ENCODE measurements at regions not wholly inside any gene's neighbourhood (a gene's known extent, or its start where the extent isn't known, plus 50 kb on each side); places are given as distances from the start of the nearest gene placed in this dataset.

DNA sequence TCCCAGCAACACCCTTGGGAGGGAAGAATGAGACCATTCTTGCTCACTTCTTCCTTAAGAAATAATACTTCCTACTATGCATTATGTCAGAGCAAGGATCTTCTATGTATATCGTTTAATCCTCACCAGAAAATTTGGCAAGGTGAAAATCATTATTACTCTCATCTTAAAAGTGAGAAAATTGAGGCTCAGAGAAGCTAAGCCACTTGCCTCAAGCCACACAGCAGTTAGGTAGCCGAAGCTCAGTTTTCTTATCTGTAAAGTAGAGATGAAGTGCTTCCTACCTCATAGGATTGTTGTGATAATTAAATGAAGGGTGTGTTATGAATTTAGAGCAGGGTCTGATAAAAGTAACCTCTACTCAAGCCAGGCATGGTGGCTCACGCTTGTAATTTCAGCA lies 368.9 kb upstream of the ASIC2 start:
- TF ChIP-seq, protein P1, sequence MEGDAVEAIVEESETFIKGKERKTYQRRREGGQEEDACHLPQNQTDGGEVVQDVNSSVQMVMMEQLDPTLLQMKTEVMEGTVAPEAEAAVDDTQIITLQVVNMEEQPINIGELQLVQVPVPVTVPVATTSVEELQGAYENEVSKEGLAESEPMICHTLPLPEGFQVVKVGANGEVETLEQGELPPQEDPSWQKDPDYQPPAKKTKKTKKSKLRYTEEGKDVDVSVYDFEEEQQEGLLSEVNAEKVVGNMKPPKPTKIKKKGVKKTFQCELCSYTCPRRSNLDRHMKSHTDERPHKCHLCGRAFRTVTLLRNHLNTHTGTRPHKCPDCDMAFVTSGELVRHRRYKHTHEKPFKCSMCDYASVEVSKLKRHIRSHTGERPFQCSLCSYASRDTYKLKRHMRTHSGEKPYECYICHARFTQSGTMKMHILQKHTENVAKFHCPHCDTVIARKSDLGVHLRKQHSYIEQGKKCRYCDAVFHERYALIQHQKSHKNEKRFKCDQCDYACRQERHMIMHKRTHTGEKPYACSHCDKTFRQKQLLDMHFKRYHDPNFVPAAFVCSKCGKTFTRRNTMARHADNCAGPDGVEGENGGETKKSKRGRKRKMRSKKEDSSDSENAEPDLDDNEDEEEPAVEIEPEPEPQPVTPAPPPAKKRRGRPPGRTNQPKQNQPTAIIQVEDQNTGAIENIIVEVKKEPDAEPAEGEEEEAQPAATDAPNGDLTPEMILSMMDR (IDR thresholded peaks at IDR 0.05) = no peak
- TF ChIP-seq EZH2 (IDR thresholded peaks at IDR 0.05; ENCODE audit: borderline replicate concordance, insufficient read depth, low read depth, low read length, poor library complexity, severe bottlenecking) = no peak
